ENCODE measurements at regions not wholly inside any gene's neighbourhood (a gene's known extent, or its start where the extent isn't known, plus 50 kb on each side); places are given as distances from the start of the nearest gene placed in this dataset.

GRCh38 chr3:55124371-55124770, 196.5 kb upstream of the LRTM1 start:
- TF ChIP-seq, protein P1, sequence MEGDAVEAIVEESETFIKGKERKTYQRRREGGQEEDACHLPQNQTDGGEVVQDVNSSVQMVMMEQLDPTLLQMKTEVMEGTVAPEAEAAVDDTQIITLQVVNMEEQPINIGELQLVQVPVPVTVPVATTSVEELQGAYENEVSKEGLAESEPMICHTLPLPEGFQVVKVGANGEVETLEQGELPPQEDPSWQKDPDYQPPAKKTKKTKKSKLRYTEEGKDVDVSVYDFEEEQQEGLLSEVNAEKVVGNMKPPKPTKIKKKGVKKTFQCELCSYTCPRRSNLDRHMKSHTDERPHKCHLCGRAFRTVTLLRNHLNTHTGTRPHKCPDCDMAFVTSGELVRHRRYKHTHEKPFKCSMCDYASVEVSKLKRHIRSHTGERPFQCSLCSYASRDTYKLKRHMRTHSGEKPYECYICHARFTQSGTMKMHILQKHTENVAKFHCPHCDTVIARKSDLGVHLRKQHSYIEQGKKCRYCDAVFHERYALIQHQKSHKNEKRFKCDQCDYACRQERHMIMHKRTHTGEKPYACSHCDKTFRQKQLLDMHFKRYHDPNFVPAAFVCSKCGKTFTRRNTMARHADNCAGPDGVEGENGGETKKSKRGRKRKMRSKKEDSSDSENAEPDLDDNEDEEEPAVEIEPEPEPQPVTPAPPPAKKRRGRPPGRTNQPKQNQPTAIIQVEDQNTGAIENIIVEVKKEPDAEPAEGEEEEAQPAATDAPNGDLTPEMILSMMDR (IDR thresholded peaks at IDR 0.05) = no peak
